Loucy (cell line): ENCODE measurements at regions not wholly inside any gene's neighbourhood (a gene's known extent, or its start where the extent isn't known, plus 50 kb on each side); places are given as distances from the start of the nearest gene placed in this dataset.

Source experiments
- H2AFZ ChIP-seq: fragments of 200-600 bp; sonication (generic); 2 replicates; pipeline ENCODE4 v1.6.0; 2016; ENCODE audit warnings: antibody characterized with exemption, mild to moderate bottlenecking, low read length, moderate library complexity
- H3F3A ChIP-seq: fragments of 200-600 bp; 2 replicates; pipeline ENCODE4 v1.6.0; 2016; ENCODE audit warnings: antibody characterized with exemption, low read depth, mild to moderate bottlenecking
- H3K27me3 ChIP-seq: fragments of 200-600 bp; sonication (generic); 2 replicates; pipeline ENCODE4 v1.6.1; 2014; ENCODE audit warnings: low read length, mild to moderate bottlenecking; ENCODE audit not compliant: insufficient read depth, poor library complexity, severe bottlenecking
- H3K36me3 ChIP-seq: fragments of 200-600 bp; sonication (generic); 2 replicates; pipeline ENCODE4 v1.6.1; 2016; ENCODE audit warnings: low read length; ENCODE audit not compliant: insufficient read depth
- H3K4me1 ChIP-seq: fragments of 200-600 bp; sonication (generic); 2 replicates; pipeline ENCODE4 v1.5.1; 2014; ENCODE audit warnings: low read length, mild to moderate bottlenecking; ENCODE audit not compliant: insufficient read depth, poor library complexity, severe bottlenecking
- H3K4me2 ChIP-seq: fragments of 200-600 bp; sonication (generic); 2 replicates; pipeline ENCODE4 v1.6.0; 2014; ENCODE audit warnings: antibody characterized with exemption, low read length, low read depth, mild to moderate bottlenecking; ENCODE audit not compliant: poor library complexity, severe bottlenecking
- H3K4me3 ChIP-seq: fragments of 200-600 bp; sonication (generic); 2 replicates; pipeline ENCODE4 v1.5.1; 2014; ENCODE audit warnings: low read length, mild to moderate bottlenecking, mixed read lengths; ENCODE audit not compliant: poor library complexity, severe bottlenecking
- H3K79me2 ChIP-seq: fragments of 200-600 bp; sonication (generic); 2 replicates; pipeline ENCODE4 v1.6.1; 2014; ENCODE audit warnings: low read length; ENCODE audit not compliant: insufficient read depth
- H3K9ac ChIP-seq: fragments of 200-600 bp; sonication (generic); 2 replicates; pipeline ENCODE4 v1.6.0; 2014; ENCODE audit warnings: mild to moderate bottlenecking, low read depth, low read length, moderate library complexity; ENCODE audit not compliant: poor library complexity, severe bottlenecking
- H3K9me2 ChIP-seq: fragments of 200-600 bp; sonication (generic); replicated peaks from 2 replicates; pipeline ENCODE4 v1.6.1; 2016; ENCODE audit warnings: low read depth, low read length, mixed read lengths
- H3K9me3 ChIP-seq: fragments of 200-600 bp; sonication (generic); 2 replicates; pipeline ENCODE4 v1.6.1; 2014; ENCODE audit warnings: mild to moderate bottlenecking, antibody characterized with exemption, low read length, low read depth; ENCODE audit not compliant: insufficient read depth
- H4K20me1 ChIP-seq: fragments of 200-600 bp; sonication (generic); 2 replicates; pipeline ENCODE4 v1.6.0; 2014; ENCODE audit warnings: antibody characterized with exemption, low read length, mild to moderate bottlenecking; ENCODE audit not compliant: insufficient read depth, poor library complexity, severe bottlenecking
- EZH2phosphoT487 ChIP-seq: fragments of 200-600 bp; IDR thresholded peaks from 2 replicates; pipeline ENCODE4 v1.6.1; 2018; ENCODE audit warnings: antibody characterized with exemption, mild to moderate bottlenecking, moderate library complexity, borderline replicate concordance
- TF ChIP-seq, protein P1 (sequence below): fragments of 200-600 bp; sonication (generic); conservative IDR thresholded peaks from 2 replicates; pipeline ENCODE4 v1.5.1; 2014; ENCODE audit warnings: mild to moderate bottlenecking, antibody characterized with exemption, low read length

DNA sequence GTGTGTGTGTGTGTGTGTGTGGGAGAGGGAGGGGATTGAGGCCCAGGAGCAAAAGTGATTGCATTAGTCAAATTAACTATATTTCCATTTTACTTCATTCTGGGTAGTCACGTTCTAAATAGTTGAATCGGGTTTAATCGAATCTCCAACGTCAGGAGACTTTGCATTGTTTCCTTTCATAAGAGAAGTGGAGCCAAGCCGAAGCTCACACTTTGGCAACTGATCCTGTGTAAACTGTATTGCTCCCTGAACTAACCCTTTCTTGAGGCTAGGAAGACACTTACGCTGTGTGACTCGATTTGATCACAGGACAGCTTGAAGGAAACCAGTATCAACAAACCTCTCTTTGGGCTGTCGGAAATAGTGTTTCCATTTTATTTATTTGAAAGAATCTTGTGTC, 363.4 kb upstream of the ATP2B1 start:
- no peaks in the 10 kb centered on the region for H3F3A ChIP-seq
- no peak overlapping the region for H3K4me2 ChIP-seq
- H4K20me1 ChIP-seq = no peaks in the 10 kb centered on the region
- no peaks in the 10 kb centered on the region for H3K36me3 ChIP-seq
- H3K9me2 ChIP-seq = no peaks in the 10 kb centered on the region
- H3K9me3 ChIP-seq = no peaks in the 10 kb centered on the region
- H2AFZ ChIP-seq = no peak overlapping the region
- no peak overlapping the region for H3K4me3 ChIP-seq
- H3K79me2 ChIP-seq = no peaks in the 10 kb centered on the region
- no peak for TF ChIP-seq EZH2phosphoT487
- TF ChIP-seq, protein P1, sequence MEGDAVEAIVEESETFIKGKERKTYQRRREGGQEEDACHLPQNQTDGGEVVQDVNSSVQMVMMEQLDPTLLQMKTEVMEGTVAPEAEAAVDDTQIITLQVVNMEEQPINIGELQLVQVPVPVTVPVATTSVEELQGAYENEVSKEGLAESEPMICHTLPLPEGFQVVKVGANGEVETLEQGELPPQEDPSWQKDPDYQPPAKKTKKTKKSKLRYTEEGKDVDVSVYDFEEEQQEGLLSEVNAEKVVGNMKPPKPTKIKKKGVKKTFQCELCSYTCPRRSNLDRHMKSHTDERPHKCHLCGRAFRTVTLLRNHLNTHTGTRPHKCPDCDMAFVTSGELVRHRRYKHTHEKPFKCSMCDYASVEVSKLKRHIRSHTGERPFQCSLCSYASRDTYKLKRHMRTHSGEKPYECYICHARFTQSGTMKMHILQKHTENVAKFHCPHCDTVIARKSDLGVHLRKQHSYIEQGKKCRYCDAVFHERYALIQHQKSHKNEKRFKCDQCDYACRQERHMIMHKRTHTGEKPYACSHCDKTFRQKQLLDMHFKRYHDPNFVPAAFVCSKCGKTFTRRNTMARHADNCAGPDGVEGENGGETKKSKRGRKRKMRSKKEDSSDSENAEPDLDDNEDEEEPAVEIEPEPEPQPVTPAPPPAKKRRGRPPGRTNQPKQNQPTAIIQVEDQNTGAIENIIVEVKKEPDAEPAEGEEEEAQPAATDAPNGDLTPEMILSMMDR = no peak
- H3K4me1 ChIP-seq = peaks cover 4% of the 10 kb centered on the region
- H3K9ac ChIP-seq = no peak overlapping the region
- H3K27me3 ChIP-seq = peaks cover 13% of the 10 kb centered on the region

DNA sequence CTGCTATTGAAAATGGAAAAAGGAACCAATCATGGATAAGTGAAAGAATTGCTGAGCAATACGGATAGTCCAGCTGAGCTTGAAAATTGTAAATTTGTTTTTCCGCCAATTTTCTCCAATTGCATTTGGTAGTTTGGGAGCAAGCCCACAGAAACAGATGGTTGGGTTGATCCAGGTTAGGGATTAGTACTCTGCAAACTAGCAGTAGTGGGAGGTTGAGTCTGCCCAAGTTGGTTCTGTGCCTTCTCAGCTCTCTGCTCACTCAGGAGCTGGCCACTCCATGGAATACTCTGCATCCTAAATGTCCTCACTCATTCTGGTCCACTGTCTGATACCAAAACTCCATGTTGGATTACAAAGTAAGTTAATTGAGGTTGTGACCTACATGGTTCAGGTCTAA, 361.1 kb upstream of the ATP2B1 start:
- TF ChIP-seq EZH2phosphoT487 = no peak
- TF ChIP-seq, protein P1 = no peak
- Histone ChIP-seq H3K4me1 (no peaks in the 10 kb centered on the region), H3K9me2 (no peaks in the 10 kb centered on the region), H3K36me3 (no peaks in the 10 kb centered on the region), H3K79me2 (no peaks in the 10 kb centered on the region), H3K9me3 (no peaks in the 10 kb centered on the region), H3K27me3 (peaks cover 4% of the 10 kb centered on the region), H3K4me2 (no peak overlapping the region), H3K9ac (no peak overlapping the region), H3K4me3 (no peak overlapping the region), H3F3A (no peaks in the 10 kb centered on the region), H2AFZ (no peak overlapping the region), H4K20me1 (no peaks in the 10 kb centered on the region)

DNA sequence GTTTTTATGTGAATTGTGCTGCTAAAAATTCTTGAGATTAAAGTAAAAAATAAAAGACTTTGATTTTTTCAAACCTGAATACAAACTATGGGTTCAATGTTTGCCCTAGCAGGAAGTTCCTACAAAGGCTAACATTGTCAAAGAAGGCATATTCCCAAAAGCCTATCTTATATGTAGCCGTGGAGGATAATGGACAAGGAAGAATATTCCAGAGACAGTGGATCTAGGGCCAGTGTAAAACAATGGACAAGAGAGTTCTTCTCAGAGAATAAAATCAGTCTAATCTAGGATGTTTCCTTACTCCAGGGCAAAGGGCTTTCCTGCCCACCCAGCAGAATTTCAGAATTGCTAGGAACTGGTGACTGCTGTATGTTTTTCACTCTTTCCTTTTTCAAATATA, 359.2 kb upstream of the ATP2B1 start:
- no peak overlapping the region for H3K4me2 ChIP-seq
- H3K9me3 ChIP-seq = no peaks in the 10 kb centered on the region
- H2AFZ ChIP-seq = no peak overlapping the region
- no peak overlapping the region for H3K9ac ChIP-seq
- H3F3A ChIP-seq = no peaks in the 10 kb centered on the region
- no peaks in the 10 kb centered on the region for H3K9me2 ChIP-seq
- peaks cover 4% of the 10 kb centered on the region for H3K27me3 ChIP-seq
- H3K4me1 ChIP-seq = no peaks in the 10 kb centered on the region
- no peaks in the 10 kb centered on the region for H4K20me1 ChIP-seq
- TF ChIP-seq, protein P1 = no peak
- TF ChIP-seq EZH2phosphoT487 = no peak
- H3K79me2 ChIP-seq = no peaks in the 10 kb centered on the region
- no peak overlapping the region for H3K4me3 ChIP-seq
- H3K36me3 ChIP-seq = no peaks in the 10 kb centered on the region
